Glutamatergic neuron (in vitro differentiated cells): ENCODE measurements at regions not wholly inside any gene's neighbourhood (a gene's known extent, or its start where the extent isn't known, plus 50 kb on each side); places are given as distances from the start of the nearest gene placed in this dataset.

Experiments
- DNase-seq: peaks from one replicate; pipeline ENCODE4 v3.0.0; 2022
- H3K27ac Mint-ChIP-seq: one replicate; pipeline ENCODE4 v1.8.0; 2020; ENCODE audit warnings: mild to moderate bottlenecking, mixed read lengths, inconsistent platforms; ENCODE audit not compliant: unreplicated experiment
- H3K27me3 Mint-ChIP-seq: one replicate; pipeline ENCODE4 v1.8.0; 2020; ENCODE audit warnings: mild to moderate bottlenecking, moderate library complexity, mixed read lengths, inconsistent platforms; ENCODE audit not compliant: unreplicated experiment
- H3K36me3 Mint-ChIP-seq: one replicate; pipeline ENCODE4 v1.8.0; 2020; ENCODE audit warnings: mild to moderate bottlenecking, mixed read lengths, inconsistent platforms; ENCODE audit not compliant: unreplicated experiment
- H3K4me1 Mint-ChIP-seq: one replicate; pipeline ENCODE4 v1.8.0; 2020; ENCODE audit warnings: mild to moderate bottlenecking, low read depth, mixed read lengths, inconsistent platforms; ENCODE audit not compliant: unreplicated experiment
- H3K4me3 Mint-ChIP-seq: one replicate; pipeline ENCODE4 v1.8.0; 2020; ENCODE audit warnings: mild to moderate bottlenecking, mixed read lengths, inconsistent platforms; ENCODE audit not compliant: unreplicated experiment
- H3K9me3 Mint-ChIP-seq: one replicate; pipeline ENCODE4 v1.8.0; 2020; ENCODE audit warnings: mild to moderate bottlenecking, moderate library complexity, mixed read lengths, inconsistent platforms; ENCODE audit not compliant: unreplicated experiment
- CTCF ChIP-seq: fragments of 200-600 bp; sonication (generic); IDR thresholded peaks from one replicate; pipeline ENCODE4 v1.5.0; 2021; ENCODE audit not compliant: partially characterized antibody, unreplicated experiment

GRCh38 chr6:126643352-126643751, 303.4 kb downstream of the CENPW start:
- Mint-ChIP-seq H3K4me1 (no peaks in the 10 kb centered on the region), H3K36me3 (no peaks in the 10 kb centered on the region), H3K9me3 (no peaks in the 10 kb centered on the region), H3K4me3 (no peak overlapping the region), H3K27me3 (no peaks in the 10 kb centered on the region), H3K27ac (no peak overlapping the region)
- no peak for TF ChIP-seq CTCF
- DNase-seq = no peak

- Mint-ChIP-seq H3K36me3 (peaks cover 14% of the 10 kb centered on the region), H3K4me1 (no peaks in the 10 kb centered on the region), H3K4me3 (no peak overlapping the region), H3K27ac (no peak overlapping the region), H3K27me3 (no peaks in the 10 kb centered on the region), H3K9me3 (peaks cover 3% of the 10 kb centered on the region)
- no peak for TF ChIP-seq CTCF
- no peak for DNase-seq
Observed at GRCh38 chr6:126650931-126651330, 311.0 kb downstream of the CENPW start.

- no peak overlapping the region for H3K4me3 Mint-ChIP-seq
- no peak overlapping the region for H3K27ac Mint-ChIP-seq
- no peak for DNase-seq
- H3K4me1 Mint-ChIP-seq = no peaks in the 10 kb centered on the region
- peak; percentile 27 for TF ChIP-seq CTCF
- H3K27me3 Mint-ChIP-seq = no peaks in the 10 kb centered on the region
- H3K9me3 Mint-ChIP-seq = peaks cover 1% of the 10 kb centered on the region
- H3K36me3 Mint-ChIP-seq = peaks cover 11% of the 10 kb centered on the region
Observed at GRCh38 chr6:126657561-126658175, 317.8 kb downstream of the CENPW start.

- H3K4me1 Mint-ChIP-seq = no peaks in the 10 kb centered on the region
- H3K9me3 Mint-ChIP-seq = no peaks in the 10 kb centered on the region
- no peak for DNase-seq
- no peak for TF ChIP-seq CTCF
- no peak overlapping the region for H3K4me3 Mint-ChIP-seq
- H3K36me3 Mint-ChIP-seq = peaks cover 4% of the 10 kb centered on the region
- H3K27me3 Mint-ChIP-seq = no peaks in the 10 kb centered on the region
- H3K27ac Mint-ChIP-seq = no peak overlapping the region
Observed at GRCh38 chr6:126660376-126660775, 320.5 kb downstream of the CENPW start.

- DNase-seq = no peak
- H3K4me1 Mint-ChIP-seq = no peaks in the 10 kb centered on the region
- H3K4me3 Mint-ChIP-seq = no peak overlapping the region
- no peaks in the 10 kb centered on the region for H3K9me3 Mint-ChIP-seq
- no peak for TF ChIP-seq CTCF
- no peaks in the 10 kb centered on the region for H3K36me3 Mint-ChIP-seq
- no peaks in the 10 kb centered on the region for H3K27me3 Mint-ChIP-seq
- H3K27ac Mint-ChIP-seq = no peak overlapping the region
Observed at GRCh38 chr6:126661646-126662045, 321.7 kb downstream of the CENPW start.
